HG03280 (cell line): ENCODE measurements at regions not wholly inside any gene's neighbourhood (a gene's known extent, or its start where the extent isn't known, plus 50 kb on each side); places are given as distances from the start of the nearest gene placed in this dataset.

Experiments
- ATAC-seq: cut with Tn5 transposase; IDR thresholded peaks from one replicate; pipeline ENCODE4 v1.9.1; 2021; ENCODE audit warnings: mild to moderate bottlenecking, moderate library complexity; ENCODE audit not compliant: unreplicated experiment

DNA sequence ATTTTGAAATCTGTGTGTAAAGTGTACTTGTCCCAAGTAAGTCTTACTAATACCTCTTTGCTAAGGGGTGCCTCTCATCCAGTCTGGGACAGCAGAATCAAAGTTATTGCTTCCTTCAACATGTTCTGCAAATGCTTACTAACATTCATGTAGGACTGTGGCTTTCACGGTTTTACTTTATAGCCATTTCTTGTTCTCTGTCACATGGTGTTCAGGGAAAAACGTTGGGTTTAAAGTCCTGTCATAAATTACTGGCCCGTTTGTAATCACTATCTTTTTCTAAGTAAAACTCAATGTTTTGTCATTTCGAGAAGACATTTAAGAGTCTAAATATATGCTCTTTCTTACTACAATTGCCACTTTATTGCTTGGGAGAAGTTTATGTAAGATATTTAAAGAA, 321.1 kb downstream of the STIM2 start:
- ATAC-seq = no peak

GRCh38 chr4:27182211-27182610, 321.6 kb downstream of the STIM2 start:
- ATAC-seq = no peak

DNA sequence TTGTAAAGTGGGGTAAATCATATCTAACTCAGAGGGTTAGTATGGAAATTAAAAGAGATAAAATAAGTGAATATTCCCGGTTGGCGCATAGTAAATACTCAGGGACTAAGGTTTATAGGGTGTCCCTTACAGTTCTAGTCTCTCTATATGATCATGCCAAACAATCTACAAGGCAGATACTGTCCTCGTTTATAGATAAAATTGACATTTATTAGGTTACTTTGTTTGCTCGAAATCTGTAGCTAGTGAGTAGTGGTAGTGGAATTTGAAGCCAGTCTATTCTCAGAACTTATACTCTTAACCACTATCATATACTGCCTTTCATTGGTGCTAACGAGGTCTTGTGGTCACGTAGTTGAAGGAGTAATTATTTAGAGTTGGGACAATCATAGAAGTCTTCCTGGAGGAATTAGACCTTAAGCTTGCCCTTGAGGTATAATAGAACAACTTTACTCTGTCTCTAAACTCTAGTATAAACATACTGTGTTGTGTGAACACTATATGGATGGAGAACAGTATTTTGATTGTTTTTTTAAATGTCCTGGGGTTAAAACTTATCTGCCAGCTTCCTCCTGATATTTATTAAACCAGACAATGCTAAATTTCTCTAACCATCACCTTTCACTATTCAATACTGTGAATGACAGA, 324.0 kb downstream of the STIM2 start:
- no peak for ATAC-seq

DNA sequence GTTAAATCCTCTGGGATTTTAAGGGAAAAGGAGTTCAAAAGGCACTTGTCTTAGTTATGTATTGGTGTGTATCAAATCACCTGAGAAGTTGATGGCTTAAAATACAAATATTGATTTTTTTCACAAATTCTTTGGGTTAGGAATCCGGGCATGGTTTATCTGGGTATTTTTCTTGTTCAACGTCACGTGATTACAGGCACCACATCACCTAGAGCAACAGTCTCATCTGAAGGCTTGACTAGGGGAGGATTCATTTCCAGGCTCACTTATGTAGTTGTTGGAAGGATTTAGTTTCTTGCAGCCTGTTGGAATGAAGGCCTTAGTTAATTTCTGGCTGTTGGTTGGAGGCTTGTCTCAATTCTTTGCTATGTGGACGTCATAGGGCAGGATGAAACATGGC, 326.1 kb downstream of the STIM2 start:
- ATAC-seq = no peak

DNA sequence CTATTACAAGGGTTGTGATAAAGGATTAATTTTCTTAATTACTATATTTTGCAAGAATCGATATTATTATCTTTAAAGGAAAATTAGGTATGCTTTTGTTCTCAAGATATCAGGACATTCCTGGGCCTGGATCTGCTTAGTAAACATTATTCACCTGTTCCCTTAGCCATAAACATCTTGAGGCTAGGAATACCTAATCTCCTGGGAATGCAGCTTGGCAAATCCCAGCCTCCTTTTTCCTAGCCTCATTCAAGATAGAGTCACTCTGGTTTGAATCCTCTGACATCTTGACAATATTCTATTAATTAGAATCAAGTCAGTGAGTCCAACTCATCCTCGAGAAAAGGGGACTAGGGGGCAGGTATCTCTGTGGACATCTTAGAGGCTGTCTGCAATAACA, 327.1 kb downstream of the STIM2 start:
- ATAC-seq = no peak

GRCh38 chr4:27189683-27190082, 329.0 kb downstream of the STIM2 start:
- no peak for ATAC-seq

DNA sequence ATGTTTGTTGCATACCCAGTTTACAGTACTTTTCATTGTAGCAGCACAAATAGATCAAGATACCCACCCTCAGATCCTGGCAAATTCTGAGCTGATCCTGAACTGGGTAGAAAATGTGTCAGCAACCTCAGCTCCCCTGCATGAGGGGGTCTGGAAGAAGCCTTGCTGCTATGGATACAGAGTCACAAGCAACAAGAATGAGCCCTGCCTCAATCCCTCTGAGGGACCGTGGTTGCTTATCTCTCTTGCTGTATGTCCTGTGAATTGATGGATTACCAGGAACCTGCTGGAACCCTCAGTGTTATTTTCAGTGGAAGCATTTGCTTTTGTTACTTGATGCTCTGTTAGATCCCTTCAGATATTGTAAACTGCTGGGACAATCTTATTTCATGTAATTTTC, 331.0 kb downstream of the STIM2 start:
- no peak for ATAC-seq

DNA sequence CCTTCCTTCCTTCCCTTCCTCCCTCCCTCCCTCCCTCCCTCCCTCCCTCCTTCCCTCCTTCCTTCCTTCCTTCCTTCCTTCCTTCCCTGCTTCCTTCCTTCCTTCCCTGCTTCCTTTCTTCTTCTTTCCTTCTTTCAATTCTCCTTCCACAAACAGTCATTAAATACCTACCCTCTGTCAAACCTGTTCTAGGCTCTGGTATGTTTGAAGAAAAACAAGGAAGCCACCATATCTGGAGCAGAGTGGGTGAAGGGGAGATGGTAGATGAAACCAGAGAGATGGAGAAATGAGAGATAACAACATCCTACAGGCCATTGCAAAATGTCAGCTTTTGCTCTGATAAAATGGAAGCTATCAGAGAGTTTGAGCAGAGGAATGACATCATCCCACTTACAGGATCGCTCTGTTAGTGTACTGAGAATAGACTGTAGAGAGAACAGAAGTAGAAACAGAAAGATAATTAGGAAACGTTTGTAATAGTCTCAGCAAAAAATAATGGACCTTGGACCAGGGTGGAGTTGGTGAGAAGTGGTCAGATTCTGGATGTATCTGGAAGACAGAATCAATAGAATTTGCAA, 334.0 kb downstream of the STIM2 start:
- no peak for ATAC-seq

DNA sequence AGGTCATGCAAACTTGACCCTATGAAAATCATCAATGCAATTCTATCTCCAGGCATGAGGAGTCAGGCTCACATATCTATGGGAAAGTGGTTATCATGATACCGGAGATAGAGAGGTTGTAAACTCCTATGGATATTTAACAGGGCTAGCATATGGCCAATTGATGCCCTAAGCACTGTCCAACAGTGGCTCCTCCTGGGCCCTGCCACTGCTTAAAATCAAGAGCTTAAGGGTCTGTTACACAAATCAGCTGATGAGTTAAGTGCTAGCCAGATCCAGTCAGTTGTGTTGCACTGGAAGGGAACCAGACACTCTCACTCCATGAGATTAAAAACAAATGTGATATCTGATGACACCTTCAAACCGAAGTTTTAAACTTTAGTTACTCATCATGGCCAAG, 337.6 kb downstream of the STIM2 start:
- no peak for ATAC-seq

DNA sequence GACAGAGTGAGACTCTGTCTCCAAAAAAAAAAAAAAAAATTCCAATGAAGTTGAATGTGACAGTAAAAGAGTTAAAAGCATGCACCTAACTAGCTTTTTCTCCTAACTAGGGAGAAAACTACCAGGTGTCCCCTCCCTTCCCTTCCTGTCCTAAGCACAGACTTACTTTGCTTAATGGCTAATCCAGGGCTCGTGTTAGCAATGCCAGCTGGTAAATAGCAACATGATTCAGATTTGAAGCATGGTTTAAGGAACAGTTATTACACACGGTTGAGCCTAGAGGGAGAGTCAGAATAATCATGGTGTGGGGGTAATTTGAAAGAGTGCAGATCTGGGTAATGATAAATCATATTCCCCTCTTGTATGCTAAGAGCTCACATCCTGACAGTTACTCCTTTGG, 338.3 kb downstream of the STIM2 start:
- no peak for ATAC-seq

DNA sequence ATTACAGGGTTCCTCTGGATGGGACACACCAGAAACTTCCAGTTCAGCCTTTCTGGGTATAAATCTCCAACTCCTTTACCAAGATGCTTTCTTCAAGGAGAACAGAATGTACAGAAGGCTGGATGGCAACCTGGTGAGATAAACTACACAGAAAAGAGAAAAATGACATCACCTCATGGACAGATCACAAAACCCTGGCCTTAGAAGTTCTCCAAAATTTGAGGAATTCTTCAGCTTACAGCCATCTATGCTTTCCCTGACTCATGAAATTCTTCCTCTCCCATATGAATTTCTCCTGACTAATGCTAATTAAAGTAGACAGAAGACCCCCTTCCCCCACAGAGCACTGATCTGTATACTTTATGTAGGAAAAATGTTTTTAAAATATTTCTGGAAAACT, 345.4 kb downstream of the STIM2 start:
- no peak for ATAC-seq

DNA sequence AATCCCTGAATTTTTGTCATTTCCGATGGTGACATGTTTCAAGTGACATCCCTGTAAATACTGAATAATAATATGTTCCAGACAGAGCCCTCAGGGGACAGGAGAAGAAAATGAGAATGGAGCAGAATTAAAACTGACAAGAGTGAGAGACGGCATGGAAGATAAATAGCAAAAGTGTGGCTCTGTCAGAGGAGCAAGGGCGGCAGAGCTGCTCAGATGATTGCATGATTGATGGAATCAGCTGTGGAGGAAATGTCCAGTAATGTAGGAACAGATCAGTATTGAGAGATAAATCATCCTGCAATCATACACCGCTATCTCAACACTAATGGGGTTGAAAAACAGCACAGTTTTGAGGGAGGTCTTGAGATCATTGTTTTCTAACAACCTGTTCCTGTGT, 350.3 kb downstream of the STIM2 start:
- no peak for ATAC-seq

DNA sequence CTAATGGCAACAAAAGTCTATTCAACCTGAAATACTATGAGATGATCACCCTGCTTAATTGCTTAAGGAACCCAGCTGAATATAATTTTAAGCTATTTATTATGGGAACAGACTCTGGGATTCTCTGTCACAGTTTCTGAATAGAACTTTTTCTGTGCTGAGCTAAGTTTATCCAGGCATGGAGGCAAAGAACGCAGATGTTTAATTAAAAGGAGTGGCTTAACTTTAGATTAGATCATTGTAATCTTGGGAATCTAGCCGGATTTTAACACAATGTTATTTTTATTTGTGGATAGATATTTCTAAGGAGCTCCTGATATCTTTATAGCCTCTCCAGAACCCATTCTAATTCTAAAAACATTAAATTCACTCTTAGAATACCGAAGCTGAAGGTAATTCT, 353.4 kb downstream of the STIM2 start:
- no peak for ATAC-seq

GRCh38 chr4:27215220-27215826, 354.7 kb downstream of the STIM2 start:
- no peak for ATAC-seq

DNA sequence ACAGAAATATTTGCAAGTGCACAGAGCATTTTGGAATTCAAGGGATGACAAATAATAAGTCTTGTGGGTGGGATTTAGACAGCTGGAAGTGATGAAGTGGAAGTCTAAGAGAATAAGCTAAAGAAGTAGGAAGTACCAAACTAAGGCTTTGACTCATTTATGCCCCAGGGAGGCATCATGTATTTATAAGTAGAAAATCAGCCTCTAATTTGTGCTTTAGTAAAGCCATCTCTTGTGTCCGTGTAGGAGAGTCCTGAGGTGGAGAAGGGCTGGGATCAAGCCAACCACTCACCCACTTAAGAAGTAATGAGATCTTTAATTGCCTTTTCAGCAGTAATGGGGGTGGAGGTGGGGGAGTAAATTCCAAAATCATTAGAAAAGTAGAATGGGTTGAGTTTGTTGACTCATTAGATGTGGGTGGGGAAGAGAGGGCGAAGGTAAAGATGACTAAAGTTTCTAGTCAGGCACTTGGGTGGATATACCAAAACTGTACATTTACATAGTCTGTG, 356.7 kb downstream of the STIM2 start:
- ATAC-seq = no peak

- ATAC-seq = no peak
Measured at GRCh38 chr4:27218013-27218412, 357.4 kb downstream of the STIM2 start.

GRCh38 chr4:27223326-27223725, 362.7 kb downstream of the STIM2 start:
- ATAC-seq = no peak

- ATAC-seq = no peak
Measured at GRCh38 chr4:27233531-27233930, 372.9 kb downstream of the STIM2 start.

DNA sequence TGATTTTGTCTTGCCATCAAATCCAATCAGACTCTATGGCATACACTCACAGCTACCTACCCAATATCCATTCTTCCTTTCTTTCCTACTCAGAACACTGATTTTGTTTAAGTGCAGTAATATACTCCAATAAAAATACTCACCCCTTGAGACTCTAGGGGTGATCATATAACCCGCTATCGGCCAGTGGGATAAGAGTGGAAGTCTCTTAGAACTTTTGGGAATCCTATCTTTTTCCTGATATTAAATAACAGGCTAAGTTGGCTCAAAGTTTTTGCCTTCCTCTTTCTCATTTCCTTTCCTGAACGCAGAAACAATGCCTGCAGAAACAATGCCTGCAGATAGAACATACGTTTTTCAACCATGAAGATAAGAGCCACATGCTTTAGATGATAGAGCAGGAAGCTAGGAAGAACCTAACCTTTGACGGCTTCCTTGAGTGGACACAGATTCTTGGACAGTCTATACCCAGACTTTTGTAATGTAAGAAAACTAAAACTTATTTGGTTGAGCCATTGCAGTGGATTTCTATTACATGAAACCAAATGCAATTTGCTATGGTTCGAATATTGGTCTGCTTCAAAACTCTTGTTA, 373.8 kb downstream of the STIM2 start:
- ATAC-seq = no peak

DNA sequence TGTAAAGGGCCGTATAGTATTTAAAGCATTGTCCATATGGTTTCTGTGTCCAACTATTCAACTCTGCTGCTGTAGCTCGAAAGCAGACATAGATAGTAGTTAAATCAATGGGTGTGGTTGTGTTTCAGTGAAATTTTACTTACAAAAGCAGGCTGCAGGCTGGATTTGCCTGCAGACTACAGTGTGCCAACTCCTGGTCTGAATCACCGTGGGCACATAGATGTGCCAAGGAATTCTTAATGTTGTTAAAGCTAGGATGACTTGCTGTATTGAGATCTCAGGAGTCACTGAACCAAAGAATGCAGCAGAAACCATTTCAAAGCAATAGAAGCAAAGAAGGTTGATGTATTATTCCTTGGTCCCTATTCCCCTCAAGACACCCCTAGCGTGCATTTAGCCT, 379.0 kb downstream of the STIM2 start:
- ATAC-seq = no peak

- no peak for ATAC-seq
Measured at GRCh38 chr4:27242217-27242616, 381.6 kb downstream of the STIM2 start.

GRCh38 chr4:27245216-27245615, 384.6 kb downstream of the STIM2 start:
- no peak for ATAC-seq
